ENCODE measurements at regions not wholly inside any gene's neighbourhood (a gene's known extent, or its start where the extent isn't known, plus 50 kb on each side); places are given as distances from the start of the nearest gene placed in this dataset.
A peak's percentile ranks its signal among the peaks of the same experiment; 100 is the strongest.

GRCh38 chr21:36584980-36585940 lies 105.3 kb upstream of the CLDN14 start:
- dilution Hi-C loops (cut with MboI; ENCODE audit: extremely low pct_ligation_motif_present, low sequenced_read_pairs) = no loop called here
- Histone ChIP-seq H3K27ac (ENCODE audit: control insufficient read depth, insufficient read depth, low read length) (no peak overlapping the region), H3K9ac (ENCODE audit: control insufficient read depth, extremely low read depth, insufficient read depth, low read length) (no peak overlapping the region), H2AFZ (ENCODE audit: control insufficient read depth, low read length) (no peak overlapping the region), H3K4me3 (ENCODE audit: control insufficient read depth in 2 of 3, extremely low read depth in 1 of 3, insufficient read depth in 2 of 3, low read depth in 1 of 3, low read length in 3 of 3) (no peak overlapping the region), H3K36me3 (ENCODE audit: control insufficient read depth in 2 of 2, extremely low read depth in 1 of 2, insufficient read depth in 2 of 2, low read length in 2 of 2) (no peaks in the 10 kb centered on the region), H3K27me3 (ENCODE audit: control insufficient read depth, extremely low read depth, insufficient read depth, low read length) (peaks cover 9% of the 10 kb centered on the region), H3K4me2 (ENCODE audit: control insufficient read depth, extremely low read depth, insufficient read depth, low read depth, low read length) (no peak overlapping the region), H3K9me1 (ENCODE audit: control insufficient read depth, extremely low read depth, insufficient read depth, low read length) (no peaks in the 10 kb centered on the region), H3K4me1 (ENCODE audit: control insufficient read depth, extremely low read depth, insufficient read depth, low read length) (peaks cover 11% of the 10 kb centered on the region), H4K20me1 (ENCODE audit: control insufficient read depth, extremely low read depth, insufficient read depth, low read length) (no peaks in the 10 kb centered on the region), H3K79me2 (ENCODE audit: control insufficient read depth, insufficient read depth, low read length) (no peaks in the 10 kb centered on the region), H3K9me3 (ENCODE audit: control insufficient read depth, low read depth, low read length) (no peaks in the 10 kb centered on the region)
- DNase-seq (ENCODE audit: low read depth, low spot score) (no peak), FAIRE-seq (no peak)
- TF ChIP-seq EZH2 (IDR thresholded peaks at IDR 0.05; ENCODE audit: low read length) = no peak
- no peak for TF ChIP-seq CTCF (optimal IDR thresholded peaks at IDR 0.05 in 1 of 3, IDR thresholded peaks at IDR 0.05 in 1 of 3, conservative IDR thresholded peaks at IDR 0.05 in 1 of 3; ENCODE audit: extremely low read depth in 1 of 3, insufficient read depth in 2 of 3, low read length in 3 of 3)

GRCh38 chr21:36587388-36587787 lies 107.5 kb upstream of the CLDN14 start:
- dilution Hi-C loops (cut with MboI; ENCODE audit: extremely low pct_ligation_motif_present, low sequenced_read_pairs) = no loop called here
- H3K9me1 ChIP-seq (ENCODE audit: control insufficient read depth, extremely low read depth, insufficient read depth, low read length) = no peaks in the 10 kb centered on the region
- no peaks in the 10 kb centered on the region for H3K9me3 ChIP-seq (ENCODE audit: control insufficient read depth, low read depth, low read length)
- peak; percentile 88 for FAIRE-seq
- H3K9ac ChIP-seq (ENCODE audit: control insufficient read depth, extremely low read depth, insufficient read depth, low read length) = no peak overlapping the region
- peaks cover 9% of the 10 kb centered on the region for H3K27me3 ChIP-seq (ENCODE audit: control insufficient read depth, extremely low read depth, insufficient read depth, low read length)
- peak overlapping the region; percentile 63 for H2AFZ ChIP-seq (ENCODE audit: control insufficient read depth, low read length)
- no peak overlapping the region for H3K4me3 ChIP-seq (ENCODE audit: control insufficient read depth in 2 of 3, extremely low read depth in 1 of 3, insufficient read depth in 2 of 3, low read depth in 1 of 3, low read length in 3 of 3)
- TF ChIP-seq CTCF (optimal IDR thresholded peaks at IDR 0.05 in 1 of 3, IDR thresholded peaks at IDR 0.05 in 1 of 3, conservative IDR thresholded peaks at IDR 0.05 in 1 of 3; ENCODE audit: extremely low read depth in 1 of 3, insufficient read depth in 2 of 3, low read length in 3 of 3) (no peak), EZH2 (IDR thresholded peaks at IDR 0.05; ENCODE audit: low read length) (no peak)
- H3K79me2 ChIP-seq (ENCODE audit: control insufficient read depth, insufficient read depth, low read length) = no peaks in the 10 kb centered on the region
- peaks cover 11% of the 10 kb centered on the region for H3K4me1 ChIP-seq (ENCODE audit: control insufficient read depth, extremely low read depth, insufficient read depth, low read length)
- peak overlapping the region; percentile 36 for H3K27ac ChIP-seq (ENCODE audit: control insufficient read depth, insufficient read depth, low read length)
- no peaks in the 10 kb centered on the region for H3K36me3 ChIP-seq (ENCODE audit: control insufficient read depth in 2 of 2, extremely low read depth in 1 of 2, insufficient read depth in 2 of 2, low read length in 2 of 2)
- peak; percentile 9 for DNase-seq (ENCODE audit: low read depth, low spot score)
- H3K4me2 ChIP-seq (ENCODE audit: control insufficient read depth, extremely low read depth, insufficient read depth, low read depth, low read length) = peak overlapping the region; percentile 37
- H4K20me1 ChIP-seq (ENCODE audit: control insufficient read depth, extremely low read depth, insufficient read depth, low read length) = no peaks in the 10 kb centered on the region

Measured in keratinocyte (primary cell).